Stimulated activated CD8-positive, alpha-beta memory T cell treated with anti-CD3 and anti-CD28 coated beads, Interleukin-15, amount 100 ng/mL, for 4 hours (primary cell): ENCODE measurements at regions not wholly inside any gene's neighbourhood (a gene's known extent, or its start where the extent isn't known, plus 50 kb on each side); places are given as distances from the start of the nearest gene placed in this dataset.
"Not testable (repeated sequence)": the region's sequence is repeated elsewhere in the genome, so short reads cannot be mapped to it uniquely, and the experiment has no call there.

Experiments
- DNase-seq, 2 donors: peaks; one replicate each; pipeline ENCODE4 v3.0.0-alpha.2; 2020; ENCODE audit warnings: low read depth in 2 of 2

GRCh38 chr2:194385376-194385775 lies 1271.7 kb upstream of the SLC39A10 start:
- DNase-seq = no peak

GRCh38 chr2:194383401-194383800 lies 1273.6 kb upstream of the SLC39A10 start:
- no peak for DNase-seq

- DNase-seq = no peak
Measured at GRCh38 chr2:194382221-194382620, 1274.8 kb upstream of the SLC39A10 start.

- no peak for DNase-seq
Measured at GRCh38 chr2:194380011-194380410, 1277.0 kb upstream of the SLC39A10 start.

- DNase-seq = not testable (repeated sequence)
Measured at GRCh38 chr2:194367390-194367789, 1289.6 kb upstream of the SLC39A10 start.

- DNase-seq = no peak
Measured at GRCh38 chr2:194363878-194364277, 1293.1 kb upstream of the SLC39A10 start.

GRCh38 chr2:194363295-194363694 lies 1293.7 kb upstream of the SLC39A10 start:
- no peak for DNase-seq

GRCh38 chr2:194352505-194352904 lies 1304.5 kb upstream of the SLC39A10 start:
- DNase-seq = no peak

GRCh38 chr2:194346193-194346592 lies 1310.8 kb upstream of the SLC39A10 start:
- no peak for DNase-seq

GRCh38 chr2:194345347-194345746 lies 1311.7 kb upstream of the SLC39A10 start:
- DNase-seq = no peak

GRCh38 chr2:194343167-194343566 lies 1313.9 kb upstream of the SLC39A10 start:
- no peak for DNase-seq

- no peak for DNase-seq
Measured at GRCh38 chr2:194332799-194333490, 1324.1 kb upstream of the SLC39A10 start.

GRCh38 chr2:194328456-194328855 lies 1328.6 kb upstream of the SLC39A10 start:
- no peak for DNase-seq

- DNase-seq = no peak
Measured at GRCh38 chr2:194327196-194327888, 1329.7 kb upstream of the SLC39A10 start.

GRCh38 chr2:194323740-194324139 lies 1333.3 kb upstream of the SLC39A10 start:
- DNase-seq = no peak

- DNase-seq = no peak
Measured at GRCh38 chr2:194320520-194320919, 1336.5 kb upstream of the SLC39A10 start.

- DNase-seq = no peak
Measured at GRCh38 chr2:194319222-194319992, 1337.6 kb upstream of the SLC39A10 start.

- DNase-seq = no peak
Measured at GRCh38 chr2:194314042-194314441, 1343.0 kb upstream of the SLC39A10 start.

GRCh38 chr2:194304191-194304590 lies 1352.8 kb upstream of the SLC39A10 start:
- DNase-seq = no peak

- DNase-seq = no peak
Measured at GRCh38 chr2:194301946-194302345, 1355.1 kb upstream of the SLC39A10 start.

- no peak for DNase-seq
Measured at GRCh38 chr2:194294156-194294555, 1362.9 kb upstream of the SLC39A10 start.

- no peak for DNase-seq
Measured at GRCh38 chr2:194291104-194291503, 1365.9 kb upstream of the SLC39A10 start.
